Osteoblast (primary cell): ENCODE measurements at regions not wholly inside any gene's neighbourhood (a gene's known extent, or its start where the extent isn't known, plus 50 kb on each side); places are given as distances from the start of the nearest gene placed in this dataset.
A peak's percentile ranks its signal among the peaks of the same experiment; 100 is the strongest.

Experiments used
- DNase-seq: peaks from one replicate; pipeline ENCODE4 v3.0.0; 2011; ENCODE audit warnings: low spot score, mixed read lengths; ENCODE audit not compliant: insufficient read length; ENCODE audit errors: missing footprints
- H2AFZ ChIP-seq: 2 replicates; pipeline ENCODE4 v1.6.0; 2011; ENCODE audit warnings: mild to moderate bottlenecking, low read length
- H3K27ac ChIP-seq: 2 replicates; pipeline ENCODE4 v1.5.1; 2011; ENCODE audit warnings: mild to moderate bottlenecking, low read depth, low read length, moderate library complexity
- H3K27me3 ChIP-seq: 2 replicates; pipeline ENCODE4 v1.6.0; 2012; ENCODE audit warnings: mild to moderate bottlenecking, control low read depth, inconsistent platforms, low read length, moderate library complexity; ENCODE audit not compliant: insufficient read depth
- H3K36me3 ChIP-seq: 2 replicates; pipeline ENCODE4 v1.5.1; 2011; ENCODE audit warnings: mild to moderate bottlenecking, low read length, control low read depth, moderate library complexity; ENCODE audit not compliant: insufficient read depth
- H3K4me1 ChIP-seq: 2 replicates; pipeline ENCODE4 v1.5.1; 2011; ENCODE audit warnings: mild to moderate bottlenecking, low read length, control low read depth, moderate library complexity; ENCODE audit not compliant: insufficient read depth
- H3K4me2 ChIP-seq: 2 replicates; pipeline ENCODE4 v1.6.0; 2011; ENCODE audit warnings: mild to moderate bottlenecking, low read length; ENCODE audit not compliant: insufficient read depth
- H3K4me3 ChIP-seq: fragments of 200-600 bp; sonication (generic); 3 replicates; pipeline ENCODE4 v1.5.1; 2012; ENCODE audit warnings: mild to moderate bottlenecking, low read length, inconsistent platforms; ENCODE audit not compliant: insufficient read depth
- H3K79me2 ChIP-seq: 2 replicates; pipeline ENCODE4 v1.6.0; 2012; ENCODE audit warnings: mild to moderate bottlenecking, low read length, control low read depth, inconsistent platforms; ENCODE audit not compliant: insufficient read depth
- H3K9me3 ChIP-seq: 2 replicates; pipeline ENCODE4 v1.5.1; 2011; ENCODE audit warnings: low read depth, low read length, control low read depth
- H4K20me1 ChIP-seq: 2 replicates; pipeline ENCODE4 v1.6.0; 2012; ENCODE audit warnings: mild to moderate bottlenecking, low read length, control low read depth; ENCODE audit not compliant: insufficient read depth
- CTCF ChIP-seq: IDR thresholded peaks from 2 replicates; pipeline ENCODE4 v1.5.1; 2011; ENCODE audit warnings: mild to moderate bottlenecking, low read depth, low read length, moderate library complexity; ENCODE audit errors: extremely low read depth

- no peaks in the 10 kb centered on the region for H3K79me2 ChIP-seq
- peak overlapping the region; percentile 3 for H3K4me2 ChIP-seq
- H3K27ac ChIP-seq = peak overlapping the region; percentile 7
- H2AFZ ChIP-seq = no peak overlapping the region
- TF ChIP-seq CTCF = no peak
- H4K20me1 ChIP-seq = no peaks in the 10 kb centered on the region
- no peak overlapping the region for H3K4me3 ChIP-seq
- H3K9me3 ChIP-seq = no peaks in the 10 kb centered on the region
- peak; percentile 66 for DNase-seq
- H3K27me3 ChIP-seq = no peaks in the 10 kb centered on the region
- peaks cover 11% of the 10 kb centered on the region for H3K4me1 ChIP-seq
- no peaks in the 10 kb centered on the region for H3K36me3 ChIP-seq
These were observed 203.1 kb upstream of the PIK3R1 start for GRCh38 chr5:68012429-68012828.

DNA sequence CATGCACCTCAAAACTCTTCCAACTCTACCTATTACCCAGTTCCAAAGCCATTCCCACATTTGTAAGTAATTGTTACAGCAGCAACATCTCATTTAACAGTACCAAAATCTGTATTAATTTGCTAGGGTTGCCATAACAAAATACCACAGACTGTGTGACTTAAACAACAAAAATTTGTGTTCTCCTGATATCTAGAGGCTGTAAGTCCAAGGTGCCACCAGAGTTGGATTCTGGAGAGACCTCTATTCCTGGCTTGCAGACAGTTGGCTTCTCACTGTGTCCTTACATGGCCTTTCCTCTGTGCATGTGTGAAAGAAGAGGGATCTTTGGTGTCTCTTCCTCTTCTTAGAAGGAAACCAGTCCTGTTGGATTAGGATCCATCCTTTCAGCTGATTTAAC, 203.8 kb upstream of the PIK3R1 start:
- no peak for DNase-seq
- Histone ChIP-seq H3K4me3 (no peak overlapping the region), H2AFZ (no peak overlapping the region), H4K20me1 (no peaks in the 10 kb centered on the region), H3K79me2 (no peaks in the 10 kb centered on the region), H3K36me3 (no peaks in the 10 kb centered on the region), H3K9me3 (no peaks in the 10 kb centered on the region), H3K4me1 (peaks cover 11% of the 10 kb centered on the region), H3K4me2 (peak overlapping the region; percentile 3), H3K27me3 (no peaks in the 10 kb centered on the region), H3K27ac (no peak overlapping the region)
- no peak for TF ChIP-seq CTCF

DNA sequence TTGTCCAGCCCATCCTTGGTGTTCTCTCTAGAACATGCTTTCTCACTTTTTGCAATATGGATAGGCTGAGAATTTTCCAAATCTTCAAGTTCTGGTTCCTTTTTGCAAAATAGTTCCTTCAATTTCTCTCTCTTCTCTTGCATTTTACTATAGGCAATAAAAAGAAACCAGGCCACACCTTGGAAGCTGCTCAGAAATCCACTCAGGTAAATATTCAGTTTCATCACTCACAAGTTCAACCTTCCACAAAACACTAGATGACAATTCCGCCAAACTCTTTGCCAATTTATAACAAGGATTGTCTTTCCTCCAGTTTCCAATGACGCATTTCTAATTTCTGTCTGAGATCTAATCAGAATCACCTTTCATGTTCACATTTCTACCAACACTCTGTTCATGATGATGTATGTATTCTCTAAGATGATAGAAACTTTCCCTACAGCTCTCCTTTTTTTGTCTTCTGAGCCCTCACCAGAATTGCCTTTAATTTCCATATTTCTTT, 204.2 kb upstream of the PIK3R1 start:
- Histone ChIP-seq H3K27me3 (no peaks in the 10 kb centered on the region), H3K4me3 (no peak overlapping the region), H2AFZ (no peak overlapping the region), H4K20me1 (no peaks in the 10 kb centered on the region), H3K4me1 (peaks cover 11% of the 10 kb centered on the region), H3K4me2 (no peak overlapping the region), H3K27ac (no peak overlapping the region), H3K9me3 (no peaks in the 10 kb centered on the region), H3K79me2 (no peaks in the 10 kb centered on the region), H3K36me3 (no peaks in the 10 kb centered on the region)
- no peak for TF ChIP-seq CTCF
- no peak for DNase-seq

DNA sequence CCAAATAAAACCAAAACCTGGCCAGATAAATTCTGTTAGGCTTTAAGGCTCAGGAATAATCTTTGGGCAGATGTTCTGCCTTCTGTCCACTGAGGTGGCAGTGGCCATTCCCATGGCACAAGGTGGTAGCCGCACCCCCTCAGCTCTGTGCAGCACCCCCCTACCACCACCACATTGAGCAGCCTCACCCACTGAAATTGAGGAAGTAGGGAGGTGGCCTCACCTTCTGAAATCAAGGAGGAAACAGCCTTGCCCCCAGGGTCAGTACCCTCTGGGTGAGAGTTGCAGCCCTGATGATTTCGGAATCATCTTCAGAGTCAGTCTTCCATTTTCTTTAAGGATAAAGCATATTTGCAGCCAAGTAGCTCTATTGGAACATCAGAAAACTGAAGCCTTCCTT, 204.8 kb upstream of the PIK3R1 start:
- no peaks in the 10 kb centered on the region for H3K36me3 ChIP-seq

More for the DNA sequence above, 204.8 kb upstream of the PIK3R1 start:
- DNase-seq = no peak
- no peaks in the 10 kb centered on the region for H3K79me2 ChIP-seq
- no peak overlapping the region for H3K27ac ChIP-seq
- TF ChIP-seq CTCF = no peak
- no peaks in the 10 kb centered on the region for H4K20me1 ChIP-seq
- H3K27me3 ChIP-seq = no peaks in the 10 kb centered on the region
- H3K4me3 ChIP-seq = no peak overlapping the region
- H3K4me2 ChIP-seq = no peak overlapping the region
- peaks cover 11% of the 10 kb centered on the region for H3K4me1 ChIP-seq
- no peaks in the 10 kb centered on the region for H3K9me3 ChIP-seq
- no peak overlapping the region for H2AFZ ChIP-seq
